Upper lobe of left lung (tissue), 4 donors: ENCODE measurements at regions not wholly inside any gene's neighbourhood (a gene's known extent, or its start where the extent isn't known, plus 50 kb on each side); places are given as distances from the start of the nearest gene placed in this dataset.

Source experiments
- CTCF ChIP-seq, 6 experiments: fragments of 450-650 bp in 4 of 6; fragments of 200-600 bp in 2 of 6; sonication (generic) in 2 of 6; IDR thresholded peaks; one replicate each; pipeline ENCODE4 v1.5.1; 2016 to 2019; ENCODE audit warnings: antibody characterized with exemption in 6 of 6
- EP300 ChIP-seq, 4 donors: sonication (generic); formaldehyde crosslinking; IDR thresholded peaks; one replicate each; pipeline ENCODE4 v1.5.1; 2017; ENCODE audit warnings: antibody characterized with exemption in 4 of 4, control low read depth in 2 of 4
- POLR2A ChIP-seq, 4 donors: fragments of 450-650 bp; IDR thresholded peaks; one replicate each; pipeline ENCODE4 v1.5.1; 2016 to 2017; ENCODE audit warnings: antibody characterized with exemption in 4 of 4, mild to moderate bottlenecking in 2 of 4
- POLR2AphosphoS5 ChIP-seq, 2 donors: sonication (generic); formaldehyde crosslinking; IDR thresholded peaks; one replicate each; pipeline ENCODE4 v1.5.1; 2017; ENCODE audit warnings: antibody characterized with exemption in 2 of 2

GRCh38 chrX:89033723-89034122 is 286.7 kb downstream of the CPXCR1 start:
- TF ChIP-seq CTCF (IDR thresholded peaks at IDR 0.05) (no peak), POLR2A (IDR thresholded peaks at IDR 0.05) (no peak), POLR2AphosphoS5 (IDR thresholded peaks at IDR 0.05) (no peak), EP300 (IDR thresholded peaks at IDR 0.05) (no peak)
